ENCODE measurements at regions not wholly inside any gene's neighbourhood (a gene's known extent, or its start where the extent isn't known, plus 50 kb on each side); places are given as distances from the start of the nearest gene placed in this dataset.

DNA sequence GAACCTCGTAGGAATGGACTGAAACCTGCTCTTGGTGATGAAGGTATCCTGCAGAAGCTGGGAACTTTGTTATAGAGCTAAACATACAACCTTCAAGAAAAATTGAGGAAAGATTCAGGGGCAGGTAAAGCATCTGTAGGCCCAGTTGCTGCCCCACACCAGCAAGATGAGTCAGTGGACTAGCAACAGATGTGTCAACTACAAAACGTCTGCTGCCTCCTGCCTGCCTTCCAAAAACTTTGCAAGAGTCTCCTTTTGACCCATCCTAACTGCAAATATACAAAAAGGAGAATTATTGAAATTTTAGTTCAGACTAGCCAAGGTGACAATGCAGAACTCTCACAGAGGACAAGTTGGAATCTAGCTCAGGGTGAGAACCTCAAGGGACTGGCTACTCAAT is 60.9 kb upstream of the TMTC1 start:
- no peak overlapping the region for H3K9ac ChIP-seq (ENCODE audit: low read length)
- no peak overlapping the region for H3K4me3 ChIP-seq (ENCODE audit: low read length)
- no peaks in the 10 kb centered on the region for H3K36me3 ChIP-seq (ENCODE audit: control insufficient read depth, insufficient read depth, low read length)

DNA sequence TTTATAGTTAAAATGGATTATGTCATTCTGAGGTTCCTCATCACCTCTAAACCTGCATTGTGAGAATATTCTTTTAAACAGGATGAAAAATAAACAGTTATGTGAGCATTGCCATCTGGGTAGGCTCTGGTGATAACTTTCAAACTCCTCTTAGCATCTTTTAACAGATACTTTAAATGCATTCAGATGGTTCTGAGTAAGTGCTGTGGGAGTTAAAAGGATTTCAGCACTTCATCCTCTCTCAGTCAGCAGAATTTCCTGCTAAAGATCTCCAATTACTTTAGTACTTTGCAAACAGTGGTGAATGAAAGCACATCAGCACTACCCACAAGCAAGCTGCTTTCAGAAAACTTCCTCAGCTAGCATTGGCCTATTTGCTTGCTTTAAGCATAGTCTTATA is 59.3 kb upstream of the TMTC1 start:
- Histone ChIP-seq H3K4me3 (ENCODE audit: low read length) (no peak overlapping the region), H3K27me3 (ENCODE audit: control insufficient read depth, insufficient read depth, low read length) (no peaks in the 10 kb centered on the region), H3K9me3 (ENCODE audit: control insufficient read depth, low read length) (no peaks in the 10 kb centered on the region), H3K9ac (ENCODE audit: low read length) (no peak overlapping the region), H3K4me1 (ENCODE audit: control insufficient read depth, insufficient read depth, low read length) (no peaks in the 10 kb centered on the region), H3K36me3 (ENCODE audit: control insufficient read depth, insufficient read depth, low read length) (no peaks in the 10 kb centered on the region)

More for the DNA sequence above, 60.9 kb upstream of the TMTC1 start:
- Histone ChIP-seq H3K9me3 (ENCODE audit: control insufficient read depth, low read length) (no peaks in the 10 kb centered on the region), H3K27me3 (ENCODE audit: control insufficient read depth, insufficient read depth, low read length) (no peaks in the 10 kb centered on the region), H3K4me1 (ENCODE audit: control insufficient read depth, insufficient read depth, low read length) (no peaks in the 10 kb centered on the region)

DNA sequence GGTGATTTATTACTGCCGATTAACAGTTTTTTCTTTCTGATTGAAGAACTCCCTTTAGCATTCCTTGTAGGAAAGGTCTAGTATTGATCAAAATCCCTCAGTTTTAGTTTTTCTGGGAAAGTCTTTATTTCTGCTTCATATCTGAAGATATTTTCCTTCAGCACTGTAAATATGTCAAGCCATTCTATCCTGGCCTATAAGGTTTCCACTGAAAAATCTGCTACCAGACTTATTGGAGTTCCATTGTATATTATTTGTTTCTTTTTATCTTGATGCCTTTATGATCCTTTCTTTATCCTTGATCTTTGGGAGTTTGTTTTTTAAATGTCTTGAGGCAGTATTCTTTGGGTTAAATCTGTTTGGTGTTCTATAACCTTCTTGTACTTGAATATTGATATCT is 55.0 kb upstream of the TMTC1 start:
- Histone ChIP-seq H3K36me3 (ENCODE audit: control insufficient read depth, insufficient read depth, low read length) (no peaks in the 10 kb centered on the region), H3K9ac (ENCODE audit: low read length) (no peak overlapping the region), H3K4me3 (ENCODE audit: low read length) (no peak overlapping the region), H3K9me3 (ENCODE audit: control insufficient read depth, low read length) (no peaks in the 10 kb centered on the region), H3K27me3 (ENCODE audit: control insufficient read depth, insufficient read depth, low read length) (no peaks in the 10 kb centered on the region), H3K4me1 (ENCODE audit: control insufficient read depth, insufficient read depth, low read length) (no peaks in the 10 kb centered on the region)

All from mucosa of stomach (tissue), 1 donor.